ENCODE measurements at regions not wholly inside any gene's neighbourhood (a gene's known extent, or its start where the extent isn't known, plus 50 kb on each side); places are given as distances from the start of the nearest gene placed in this dataset.
"Not testable (repeated sequence)": the region's sequence is repeated elsewhere in the genome, so short reads cannot be mapped to it uniquely, and the experiment has no call there.

- no peak for DNase-seq
Observed at GRCh38 chr2:184256611-184257010, 341.7 kb upstream of the ZNF804A start.

- DNase-seq = no peak
Observed at GRCh38 chr2:184261331-184261730, 337.0 kb upstream of the ZNF804A start.

GRCh38 chr2:184261818-184262217 lies 336.5 kb upstream of the ZNF804A start:
- no peak for DNase-seq

GRCh38 chr2:184268900-184269477 lies 329.3 kb upstream of the ZNF804A start:
- DNase-seq = no peak

- DNase-seq = no peak
Observed at GRCh38 chr2:184270660-184271059, 327.7 kb upstream of the ZNF804A start.

- no peak for DNase-seq
Observed at GRCh38 chr2:184272056-184272455, 326.3 kb upstream of the ZNF804A start.

GRCh38 chr2:184294831-184295230 lies 303.5 kb upstream of the ZNF804A start:
- DNase-seq = no peak

- DNase-seq = no peak
Observed at GRCh38 chr2:184297085-184297484, 301.2 kb upstream of the ZNF804A start.

- DNase-seq = no peak
Observed at GRCh38 chr2:184302506-184302905, 295.8 kb upstream of the ZNF804A start.

GRCh38 chr2:184304006-184304405 lies 294.3 kb upstream of the ZNF804A start:
- DNase-seq = no peak

- DNase-seq = no peak
Observed at GRCh38 chr2:184305105-184305504, 293.2 kb upstream of the ZNF804A start.

- DNase-seq = no peak
Observed at GRCh38 chr2:184308706-184309105, 289.6 kb upstream of the ZNF804A start.

GRCh38 chr2:184312970-184313369 lies 285.4 kb upstream of the ZNF804A start:
- no peak for DNase-seq

GRCh38 chr2:184314829-184315228 lies 283.5 kb upstream of the ZNF804A start:
- DNase-seq = no peak

GRCh38 chr2:184316921-184317320 lies 281.4 kb upstream of the ZNF804A start:
- no peak for DNase-seq

- no peak for DNase-seq
Observed at GRCh38 chr2:184322615-184323014, 275.7 kb upstream of the ZNF804A start.

GRCh38 chr2:184326066-184326465 lies 272.3 kb upstream of the ZNF804A start:
- peak in 1 of 14 donors; percentile 80 for DNase-seq

GRCh38 chr2:184327805-184328204 lies 270.5 kb upstream of the ZNF804A start:
- DNase-seq = not testable (repeated sequence)

- not testable (repeated sequence) for DNase-seq
Observed at GRCh38 chr2:184330561-184330960, 267.8 kb upstream of the ZNF804A start.

- no peak for DNase-seq
Observed at GRCh38 chr2:184336688-184337087, 261.6 kb upstream of the ZNF804A start.

- DNase-seq = no peak
Observed at GRCh38 chr2:184338771-184339170, 259.6 kb upstream of the ZNF804A start.

GRCh38 chr2:184339966-184340365 lies 258.4 kb upstream of the ZNF804A start:
- no peak for DNase-seq

- DNase-seq = no peak
Observed at GRCh38 chr2:184346338-184346862, 251.9 kb upstream of the ZNF804A start.

- DNase-seq = no peak
Observed at GRCh38 chr2:184351126-184351525, 247.2 kb upstream of the ZNF804A start.

- DNase-seq = no peak
Observed at GRCh38 chr2:184357033-184357432, 241.3 kb upstream of the ZNF804A start.
